HG03521 (cell line): ENCODE measurements at regions not wholly inside any gene's neighbourhood (a gene's known extent, or its start where the extent isn't known, plus 50 kb on each side); places are given as distances from the start of the nearest gene placed in this dataset.

ENCODE experiments used
- ATAC-seq: cut with Tn5 transposase; IDR thresholded peaks from one replicate; pipeline ENCODE4 v1.9.1; 2021; ENCODE audit warnings: mild to moderate bottlenecking, moderate library complexity; ENCODE audit not compliant: unreplicated experiment

DNA sequence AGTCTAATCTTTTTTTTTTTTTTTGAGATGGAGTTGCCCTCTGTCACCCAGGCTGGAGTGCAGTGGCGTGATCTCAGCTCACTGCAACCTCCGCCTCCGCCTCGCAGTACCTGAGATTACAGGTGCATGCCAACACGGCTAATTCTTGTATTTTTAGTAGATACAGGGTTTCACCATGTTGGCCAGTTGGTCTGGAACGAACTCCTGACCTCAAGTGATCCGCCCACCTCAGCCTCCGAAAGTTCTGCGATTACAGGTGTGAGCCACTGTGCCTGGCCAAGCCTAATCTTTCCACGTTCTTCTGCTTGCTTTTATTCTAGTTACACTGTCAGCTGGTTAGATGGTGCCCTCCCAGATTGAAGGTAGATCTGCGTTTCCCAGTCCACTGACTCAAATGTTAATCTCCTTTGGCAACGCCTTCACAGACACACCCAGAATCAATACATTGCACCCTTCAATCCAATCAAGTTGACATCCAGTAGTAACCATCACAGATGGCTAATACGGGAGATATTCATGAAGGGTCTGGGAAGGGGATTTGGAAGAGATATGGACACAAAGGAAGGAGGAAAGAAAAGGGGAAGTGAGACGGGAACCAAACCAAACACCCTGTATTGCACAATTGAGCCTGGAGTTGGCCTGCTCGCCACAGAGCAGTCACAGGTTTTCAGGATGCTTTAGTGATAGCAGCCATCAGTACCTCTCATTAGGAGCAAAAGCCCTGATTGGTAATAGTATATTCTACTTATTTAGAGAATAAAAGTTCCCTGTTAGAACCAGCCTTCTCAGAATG is 229.8 kb downstream of the PIK3C3 start:
- ATAC-seq = no peak

DNA sequence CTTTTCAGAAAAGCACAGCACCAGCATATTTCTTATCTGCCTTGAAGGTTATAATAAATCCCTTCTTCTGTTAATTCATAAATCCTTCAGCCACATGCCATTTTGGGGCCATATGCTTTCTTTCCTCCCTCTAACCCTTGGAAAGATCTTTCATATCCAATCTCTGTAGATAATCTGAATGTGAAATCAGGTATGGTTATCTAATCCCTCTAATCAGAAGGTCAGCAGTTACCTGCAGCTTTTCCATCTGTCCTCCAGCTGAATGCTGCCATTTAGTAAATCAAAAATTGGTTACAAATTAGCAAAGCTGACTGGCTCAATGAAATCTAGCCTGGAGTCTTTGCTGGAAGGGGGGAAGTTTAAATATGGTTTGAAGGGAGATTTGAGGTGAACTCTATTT is 230.5 kb downstream of the PIK3C3 start:
- no peak for ATAC-seq

DNA sequence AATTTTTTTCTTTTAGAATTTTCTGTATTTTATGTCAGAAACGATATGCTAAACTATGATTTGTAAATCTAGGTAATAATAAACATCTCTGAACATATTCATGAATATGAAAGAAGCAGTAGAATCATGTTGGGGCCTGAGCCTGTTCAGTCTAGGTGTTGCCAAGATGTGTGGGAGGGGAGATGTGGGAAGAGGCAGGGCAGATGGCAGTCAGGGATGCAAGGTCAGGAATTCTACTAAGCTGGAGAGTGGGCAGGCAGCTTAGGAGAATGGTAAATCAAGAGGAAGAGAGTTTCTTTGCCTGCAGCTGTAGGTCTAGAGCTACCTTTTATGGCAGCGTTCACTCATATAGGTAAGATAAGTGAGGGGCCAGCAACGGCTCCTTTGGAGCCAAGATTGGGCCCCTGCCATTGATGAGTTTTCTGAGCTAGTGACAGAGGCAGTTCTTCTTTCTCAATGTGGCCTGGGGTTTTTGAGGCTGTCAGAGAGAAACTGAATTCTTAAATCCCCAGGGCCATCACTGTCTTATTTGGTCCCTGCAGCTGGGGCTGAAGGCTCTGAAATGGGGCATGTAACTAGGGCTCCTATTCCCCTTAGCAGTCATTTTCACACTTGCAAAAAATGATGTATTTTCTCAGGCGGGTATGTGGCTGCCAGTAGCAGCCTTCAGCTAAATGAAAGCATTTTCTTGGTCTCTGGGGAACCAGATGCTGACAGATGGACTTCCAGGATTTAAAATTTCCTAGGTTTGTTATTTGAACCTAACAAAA is 232.8 kb downstream of the PIK3C3 start:
- ATAC-seq = peak; percentile 71

DNA sequence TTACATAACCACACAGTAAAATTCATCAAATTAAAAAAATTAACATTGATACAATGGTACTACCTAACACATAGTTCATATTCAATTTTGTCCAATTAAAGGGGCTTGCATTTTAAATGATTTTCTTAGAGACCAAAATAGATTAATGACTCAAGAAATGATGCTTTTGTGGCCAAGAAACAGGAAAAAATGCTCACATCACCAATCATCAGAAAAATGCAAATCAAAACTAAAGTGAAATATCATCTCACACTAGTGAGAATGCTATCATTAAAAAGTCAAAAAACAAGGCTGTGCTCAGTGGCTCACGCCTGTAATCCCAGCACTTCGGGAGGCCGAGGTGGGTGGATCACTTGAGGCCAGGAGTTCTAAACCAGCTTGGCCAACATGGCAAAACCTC is 235.6 kb downstream of the PIK3C3 start:
- no peak for ATAC-seq

DNA sequence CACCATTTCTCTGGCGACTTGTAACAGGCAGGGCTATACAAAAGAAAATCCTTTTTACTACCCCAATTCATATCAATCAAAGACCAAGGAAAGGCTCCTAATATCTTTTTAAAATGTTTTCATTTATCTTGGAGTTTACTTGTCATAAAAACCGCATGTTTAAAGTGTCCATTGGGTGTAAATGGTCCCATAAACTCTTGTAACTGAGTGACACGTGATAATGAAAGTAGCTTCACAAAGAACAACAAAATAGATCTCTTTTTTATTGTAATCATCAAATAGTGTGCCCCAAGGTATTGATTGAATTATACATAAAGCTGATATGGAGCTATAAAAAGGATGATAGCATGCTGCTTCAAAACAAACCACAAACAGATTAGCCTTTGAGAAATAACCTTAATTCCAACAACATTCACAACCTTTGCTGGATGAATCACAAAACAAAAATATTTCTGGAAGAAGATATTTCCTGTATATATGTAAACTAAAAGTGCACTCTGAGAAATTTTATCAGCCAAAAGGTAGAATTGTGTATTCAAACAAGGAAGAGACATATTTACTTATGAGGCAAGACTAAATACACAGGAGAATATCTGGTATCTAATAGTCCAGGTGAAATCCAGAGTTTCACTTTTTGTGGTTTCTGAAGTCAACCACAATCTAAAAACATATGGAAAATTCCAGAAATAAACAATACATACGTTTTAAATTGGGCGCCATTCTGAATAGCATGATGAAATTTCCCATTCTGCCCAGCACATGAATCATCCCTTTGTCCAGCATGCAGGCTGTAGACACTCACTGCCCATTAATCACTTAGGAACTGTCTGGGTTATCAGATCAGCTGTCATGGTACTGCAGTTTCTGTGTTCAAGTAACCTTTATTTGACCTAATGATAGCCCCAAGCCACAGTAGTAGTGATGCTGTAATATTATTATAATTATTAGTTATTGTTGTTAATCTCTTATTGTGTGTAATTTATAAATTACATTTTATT is 237.5 kb downstream of the PIK3C3 start:
- no peak for ATAC-seq

DNA sequence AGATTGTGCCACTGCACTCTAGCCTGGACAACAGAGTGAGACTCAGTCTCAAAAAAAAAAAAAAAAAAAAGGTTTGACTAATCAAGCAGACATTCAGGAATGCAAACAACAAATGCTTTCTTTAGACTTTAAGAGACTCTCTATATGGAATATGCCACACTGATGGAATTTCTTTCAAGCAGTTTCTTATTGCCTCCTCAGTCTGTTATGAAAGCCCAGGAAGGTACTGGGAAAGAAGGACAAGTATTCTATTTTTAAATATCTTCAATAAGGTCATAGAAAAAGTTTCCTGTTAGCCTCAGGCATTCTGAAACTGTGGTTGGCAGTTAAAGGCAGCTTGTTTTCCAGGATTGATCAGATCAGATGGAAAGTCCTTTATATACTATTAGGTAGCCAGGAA is 241.6 kb downstream of the PIK3C3 start:
- no peak for ATAC-seq

DNA sequence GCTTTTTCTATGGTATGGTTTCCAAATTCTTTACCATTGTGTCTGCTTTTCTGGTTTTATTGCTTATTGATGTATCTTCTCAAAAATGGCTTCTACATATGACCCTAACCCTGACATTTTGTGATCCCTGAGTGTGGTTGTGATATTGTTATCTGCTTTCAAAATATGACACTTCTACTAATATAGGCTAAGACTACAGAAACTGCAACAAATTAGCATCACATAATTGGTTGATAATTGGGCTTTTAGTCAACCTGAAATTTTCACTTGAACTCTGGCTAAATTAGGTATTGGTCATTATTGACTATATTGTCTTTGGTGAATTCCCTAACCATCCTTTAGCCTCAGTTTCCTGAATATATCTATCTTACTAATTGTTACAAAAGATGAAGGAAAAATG is 246.1 kb downstream of the PIK3C3 start:
- no peak for ATAC-seq

DNA sequence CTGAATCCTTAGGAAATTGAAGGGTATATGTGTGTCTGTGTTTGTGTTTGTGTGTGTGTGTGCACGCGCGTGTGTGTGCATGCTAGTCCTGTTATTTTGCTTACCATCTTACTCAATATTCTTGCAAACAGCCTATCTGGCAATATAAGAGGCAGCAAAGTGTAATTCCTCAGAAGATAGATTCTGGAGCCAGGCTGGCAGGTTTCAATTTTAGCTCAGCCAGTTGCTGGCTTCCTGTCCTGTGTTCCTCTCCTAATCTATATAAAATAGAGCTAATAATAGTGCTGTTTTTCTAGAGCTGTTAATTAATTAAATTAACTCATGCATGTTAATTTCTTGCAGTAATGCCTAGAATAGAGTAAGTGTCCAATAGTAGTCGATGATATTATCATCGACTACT is 256.2 kb downstream of the PIK3C3 start:
- no peak for ATAC-seq

DNA sequence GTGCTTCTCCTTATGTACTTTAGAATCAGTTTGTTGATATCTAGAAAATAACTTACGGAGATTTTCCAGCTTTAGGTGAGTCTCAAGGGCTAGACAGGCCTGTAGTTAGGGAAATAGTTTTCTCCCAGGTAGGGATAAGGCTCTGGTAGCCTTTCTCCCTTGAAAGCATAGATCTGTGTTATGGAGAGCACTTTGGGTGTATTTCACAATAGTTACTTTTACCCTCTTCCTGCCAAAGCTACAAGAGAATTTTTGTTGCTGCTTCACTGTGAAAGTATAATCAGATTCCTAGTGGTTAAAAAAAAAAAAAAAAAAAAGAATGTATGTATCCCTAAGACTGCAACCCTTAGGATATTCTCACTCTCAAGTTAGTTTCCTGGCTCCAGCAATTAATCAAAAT is 267.5 kb downstream of the PIK3C3 start:
- no peak for ATAC-seq

DNA sequence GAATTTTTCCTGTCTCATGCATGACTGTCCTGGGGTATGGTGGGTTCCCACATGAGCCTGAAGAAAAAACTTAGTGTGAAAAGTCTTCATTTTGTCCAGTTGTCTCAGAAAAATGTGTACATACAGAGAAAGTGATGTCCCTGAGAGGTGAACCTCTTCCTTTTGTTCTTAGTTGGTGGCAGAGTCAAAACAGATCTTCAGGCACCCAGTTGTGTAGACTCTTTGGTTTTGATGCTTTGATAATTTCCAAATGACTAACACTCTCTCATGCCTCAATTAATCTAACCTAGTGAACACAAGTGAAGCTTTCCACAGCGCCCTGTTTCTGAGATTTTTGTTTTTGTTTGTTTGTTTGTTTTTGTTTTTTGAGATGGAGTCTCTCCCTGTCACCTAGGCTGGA is 273.5 kb downstream of the PIK3C3 start:
- no peak for ATAC-seq

DNA sequence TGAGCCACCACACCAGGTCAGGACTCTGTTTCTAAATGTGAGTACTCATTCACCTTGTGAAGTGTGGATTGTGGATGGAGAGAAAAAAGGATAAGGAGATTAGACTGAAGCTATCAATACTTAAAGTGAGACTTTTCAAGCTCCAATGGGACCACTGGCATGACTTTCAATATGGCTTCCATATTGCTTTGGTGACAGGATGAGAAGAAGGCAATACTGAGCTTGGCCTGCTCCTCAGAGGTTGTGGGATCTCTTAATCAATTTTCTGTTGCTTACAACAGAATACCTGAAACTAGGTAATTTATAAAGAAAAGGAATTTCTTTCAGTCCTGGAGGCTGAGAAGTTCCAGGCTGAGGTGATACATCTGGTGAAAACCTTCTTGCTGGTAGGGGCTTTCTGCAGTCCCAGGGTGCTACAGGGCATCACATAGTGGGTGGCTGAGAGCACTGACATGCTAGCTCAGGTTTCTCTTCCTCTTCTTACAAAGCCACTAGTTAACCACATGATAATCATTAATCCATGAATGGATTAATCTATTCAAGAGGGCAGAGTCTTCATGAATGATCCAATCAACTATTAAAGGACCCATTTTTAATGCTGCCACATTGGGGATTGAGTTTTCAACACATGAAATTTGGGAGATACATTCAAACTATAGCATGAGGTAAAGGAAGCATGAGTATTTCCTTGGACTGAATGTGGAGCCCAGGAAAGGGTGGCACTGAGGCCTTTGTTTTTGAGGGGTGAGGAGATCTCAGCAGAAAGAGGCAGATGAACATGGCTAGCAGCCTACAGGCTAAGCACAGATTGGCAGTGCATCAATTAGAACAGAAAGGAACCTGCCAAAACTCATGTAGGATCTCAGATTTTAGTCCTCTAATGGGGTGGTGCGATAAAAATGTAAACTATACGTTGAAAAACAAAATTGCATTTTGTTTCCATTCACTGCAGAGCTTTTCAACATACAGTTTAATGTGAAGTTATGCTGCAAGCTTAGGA is 274.5 kb downstream of the PIK3C3 start:
- ATAC-seq = peak; percentile 98

DNA sequence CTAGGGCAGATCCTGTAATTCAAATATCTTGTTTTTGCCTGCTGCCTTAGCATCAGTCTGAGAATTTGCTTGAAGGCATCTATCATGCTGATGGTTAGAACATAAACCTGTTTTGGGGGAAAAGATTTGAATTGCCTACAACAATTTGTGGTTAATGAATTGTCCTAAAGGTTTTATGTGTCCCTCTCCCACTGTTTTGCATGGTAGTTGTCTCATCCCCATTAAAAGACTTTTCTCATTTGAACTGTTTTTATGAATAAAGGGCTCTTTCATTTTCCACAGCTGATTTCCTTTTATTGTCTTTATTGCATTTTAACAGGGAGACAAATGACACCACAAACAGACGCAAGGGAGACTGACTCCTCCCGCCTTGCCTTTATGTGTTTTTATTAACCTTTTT is 275.6 kb downstream of the PIK3C3 start:
- ATAC-seq = no peak

DNA sequence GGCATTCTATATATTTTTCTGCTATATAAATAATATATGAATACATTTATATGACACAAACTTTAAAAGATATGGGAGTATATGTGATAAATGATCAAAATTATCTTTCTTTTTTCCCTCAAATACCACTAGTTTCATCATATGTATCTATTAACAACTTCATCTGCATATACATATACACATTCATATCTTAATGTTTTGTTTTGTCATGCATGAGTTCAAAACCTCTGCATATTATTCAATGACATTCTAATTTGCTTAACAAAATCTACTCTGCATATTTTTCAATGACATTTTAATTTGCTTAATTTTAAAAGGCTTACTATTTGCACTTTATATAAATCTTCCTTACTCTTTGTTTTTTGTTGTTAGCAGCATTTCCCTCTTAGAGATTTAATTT is 276.2 kb downstream of the PIK3C3 start:
- no peak for ATAC-seq

DNA sequence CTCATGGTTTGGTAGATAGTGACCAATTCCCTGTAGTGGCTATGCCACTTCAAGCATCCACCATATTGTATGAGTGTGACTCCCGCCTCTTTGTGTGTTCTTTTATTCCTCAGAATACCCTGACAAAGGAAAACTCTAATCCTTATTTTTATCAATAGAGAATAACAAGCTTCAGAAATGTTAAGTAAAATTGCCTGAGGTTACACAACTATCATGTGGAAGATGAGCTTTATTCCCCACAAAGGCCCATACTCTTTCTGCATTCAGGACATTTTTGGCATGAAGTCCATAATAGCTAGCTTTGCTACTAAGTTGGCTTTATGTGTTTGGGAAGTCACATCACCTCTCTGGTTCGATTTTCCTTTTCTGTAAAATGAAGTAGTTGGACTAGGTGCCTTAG is 276.8 kb downstream of the PIK3C3 start:
- ATAC-seq = no peak

DNA sequence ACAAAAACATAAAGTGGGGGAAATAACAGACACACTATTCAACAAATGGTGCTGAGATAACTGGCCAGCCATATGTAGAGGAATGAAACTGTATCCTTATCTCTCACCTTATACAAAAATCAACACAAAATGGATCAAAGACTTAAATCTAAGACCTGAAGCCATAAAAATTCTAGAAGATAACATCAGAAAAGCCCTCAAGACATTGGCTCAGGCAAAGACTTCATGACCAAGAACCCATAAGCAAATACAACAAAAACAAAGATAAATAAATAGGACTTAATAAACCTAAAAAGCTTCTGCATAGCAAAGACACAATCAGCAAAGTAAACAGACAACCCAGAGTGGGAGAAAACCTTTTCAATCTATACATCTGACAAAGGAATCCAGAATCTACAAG is 278.9 kb downstream of the PIK3C3 start:
- ATAC-seq = no peak

DNA sequence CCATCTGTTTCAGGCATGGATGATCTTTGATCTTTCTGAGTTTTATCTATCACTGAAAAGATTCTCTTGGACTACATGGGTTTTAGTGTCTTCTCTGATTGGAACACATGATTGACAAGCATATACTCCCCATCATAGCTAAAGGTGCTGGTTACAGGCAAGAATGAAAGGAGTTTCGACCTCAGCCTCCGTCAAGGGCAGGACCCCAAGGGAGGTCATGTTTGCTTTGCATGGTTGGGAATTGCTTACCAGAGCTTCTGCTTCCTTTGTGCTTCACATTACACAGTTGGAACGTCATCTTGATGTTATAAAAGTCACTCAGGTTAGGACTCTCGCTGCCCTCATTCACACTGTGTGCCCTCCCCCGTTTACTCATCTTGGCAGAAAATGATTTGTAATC is 287.7 kb downstream of the PIK3C3 start:
- ATAC-seq = no peak

DNA sequence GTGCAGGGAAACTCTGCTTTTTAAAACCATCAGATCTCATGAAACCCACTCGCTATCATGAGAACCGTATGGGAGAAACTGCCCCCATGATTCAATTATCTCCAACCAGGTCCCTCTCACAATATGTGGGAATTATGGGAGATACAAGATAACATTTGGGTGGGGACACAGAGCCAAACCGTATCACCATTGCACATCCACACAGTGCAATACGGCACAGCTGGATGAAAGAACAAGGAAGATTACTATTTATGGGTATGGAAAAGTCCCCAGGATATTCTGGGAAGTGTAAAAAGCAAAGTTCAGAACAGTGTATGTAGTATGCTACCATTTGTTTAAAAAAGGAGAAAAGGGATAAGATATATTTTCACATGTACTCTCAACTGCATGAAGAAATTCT is 290.1 kb downstream of the PIK3C3 start:
- no peak for ATAC-seq

DNA sequence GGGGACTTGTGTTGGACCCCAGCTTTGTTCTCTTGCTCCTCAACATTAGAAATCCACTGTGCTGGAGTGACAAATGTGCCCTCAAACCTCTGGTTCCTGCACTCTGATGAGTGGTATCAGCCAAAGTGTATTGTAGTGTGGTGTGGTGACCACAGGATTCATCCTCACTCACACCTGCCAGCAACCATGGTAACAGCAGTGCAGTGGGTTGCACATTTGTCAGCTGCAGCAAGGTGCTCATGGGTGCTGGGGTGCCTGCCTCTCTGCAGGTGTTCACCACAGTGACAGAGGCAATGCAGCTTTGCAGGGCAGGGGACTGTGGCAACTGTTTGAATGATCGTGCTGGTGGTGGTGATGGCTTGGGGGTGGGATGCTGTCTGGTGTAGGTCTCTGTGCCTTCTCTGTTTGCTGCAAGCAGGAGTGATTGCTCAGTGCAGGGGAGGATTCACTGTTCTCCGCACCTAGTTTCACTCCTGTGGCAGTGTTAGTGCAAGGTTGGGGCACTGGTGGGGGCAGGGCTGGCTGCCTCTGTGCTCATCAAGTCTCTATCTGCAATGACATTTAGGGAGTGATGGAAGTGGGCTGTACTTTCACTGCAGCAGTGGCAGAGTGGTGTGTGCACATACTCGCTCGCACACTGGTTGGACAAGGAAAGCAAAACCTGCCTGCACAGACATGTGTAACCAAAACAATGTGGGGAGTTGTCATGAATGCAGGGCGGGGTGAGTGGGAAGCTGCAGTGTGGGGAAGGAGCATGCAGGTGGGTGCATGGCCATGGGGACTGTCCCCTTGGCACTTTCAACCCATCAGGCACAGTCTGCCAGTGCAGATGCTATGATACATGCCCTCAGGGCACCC is 301.1 kb downstream of the PIK3C3 start:
- ATAC-seq = no peak

DNA sequence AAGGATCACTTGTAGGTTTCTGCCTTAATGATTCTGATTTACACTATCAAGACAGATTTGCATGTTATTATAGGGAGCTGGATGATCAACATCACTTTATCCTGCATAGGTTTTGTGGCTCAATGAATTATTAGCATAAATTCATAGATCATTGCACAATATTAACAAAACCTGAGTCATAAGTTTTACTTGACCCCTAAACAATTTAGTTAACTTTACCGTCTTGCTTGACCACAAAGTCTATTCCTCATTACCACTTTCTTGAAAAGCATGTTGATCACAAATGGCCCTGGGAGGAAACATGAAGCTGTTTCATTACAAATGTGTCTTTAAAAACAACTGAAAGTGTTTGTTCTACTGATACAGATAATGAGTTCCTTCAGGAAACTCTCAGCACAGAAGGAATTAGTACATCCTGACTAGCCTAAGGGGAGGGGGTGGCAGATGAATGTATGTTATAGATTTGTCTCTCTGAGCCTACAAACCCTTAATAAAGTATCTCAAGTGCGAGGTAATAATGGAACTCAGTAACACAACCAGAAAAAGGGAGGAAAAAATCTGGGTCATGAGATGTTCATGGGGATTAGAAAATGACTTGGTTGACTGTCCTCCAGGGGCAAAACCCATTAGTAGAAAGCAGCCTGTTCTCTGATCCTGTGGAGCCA is 303.4 kb downstream of the PIK3C3 start:
- ATAC-seq = no peak
